RWPE1 (cell line): ENCODE measurements at regions not wholly inside any gene's neighbourhood (a gene's known extent, or its start where the extent isn't known, plus 50 kb on each side); places are given as distances from the start of the nearest gene placed in this dataset.

Source experiments
- CTCF ChIA-PET: fragments of 350-600 bp; sonication (Branson Sonifier 250); formaldehyde crosslinking; extraction: SDS; loops from one replicate; lab custom pipeline; 2021; lab: Yijun Ruan, JAX
- POLR2A ChIA-PET: fragments of 400-600 bp; formaldehyde crosslinking; extraction: SDS; loops from one replicate; lab custom pipeline; 2020; ENCODE audit warnings: antibody characterized with exemption; ENCODE audit not compliant: low non-redundant PET; lab: Yijun Ruan, JAX
- DNase-seq: peaks from one replicate; pipeline ENCODE4 v3.0.0; 2012; ENCODE audit warnings: low spot score
- H3K27ac ChIP-seq: fragments of 450-650 bp; 2 replicates; pipeline ENCODE4 v1.5.1; 2017
- TF ChIP-seq, protein P1 (sequence below): fragments of 450-650 bp; conservative IDR thresholded peaks from 2 replicates; pipeline ENCODE4 v1.5.1; 2017; ENCODE audit warnings: low read depth, mild to moderate bottlenecking

DNA sequence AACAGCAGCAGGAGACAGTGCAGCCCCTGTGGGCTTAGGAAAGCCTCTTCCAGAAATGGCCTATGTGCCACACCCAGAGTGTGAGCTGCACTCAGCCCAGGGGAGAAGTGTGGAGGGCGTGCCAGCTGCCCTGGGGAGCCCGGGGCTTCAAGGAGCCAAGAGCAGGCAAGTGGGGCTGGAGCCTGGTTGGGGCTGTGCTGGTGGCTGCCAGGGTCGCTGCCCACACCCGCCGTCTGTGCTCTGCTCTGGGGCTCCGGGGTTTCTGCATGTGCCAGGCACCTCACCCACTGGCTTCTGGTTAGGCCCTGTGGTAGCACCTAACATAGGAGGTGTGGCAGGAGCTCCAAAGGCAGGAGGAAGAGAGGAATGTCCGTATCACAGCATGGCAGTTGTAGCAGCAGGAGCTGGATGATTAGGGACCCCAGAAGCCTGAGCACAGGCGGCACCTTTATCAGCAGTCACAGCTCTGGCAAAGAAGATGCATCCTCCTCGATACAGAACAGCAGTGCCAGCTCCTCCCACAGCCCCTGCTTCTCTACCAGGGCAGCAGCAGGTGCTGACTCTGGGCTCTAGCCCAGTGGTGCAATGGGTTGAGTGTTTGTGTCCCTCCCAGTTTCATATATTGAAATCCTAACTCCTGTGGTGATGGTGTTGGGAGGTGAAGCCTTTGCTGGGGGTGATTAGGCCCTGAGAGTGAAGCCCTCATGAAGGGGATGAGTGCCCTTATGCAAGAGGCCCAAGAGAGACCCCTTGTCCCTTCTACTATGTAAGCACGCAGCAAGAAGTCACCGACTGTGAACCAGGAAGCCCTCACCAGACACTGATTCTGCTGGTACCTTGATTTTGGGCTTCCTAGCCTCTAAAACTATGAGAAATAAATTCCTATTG, 70.0 kb upstream of the KLF13 start:
- no peak overlapping the region; the same call in 1 of the 2 replicates for H3K27ac ChIP-seq
- ChIA-PET POLR2A (no interaction called here), CTCF (no interaction called here)
- TF ChIP-seq, protein P1, sequence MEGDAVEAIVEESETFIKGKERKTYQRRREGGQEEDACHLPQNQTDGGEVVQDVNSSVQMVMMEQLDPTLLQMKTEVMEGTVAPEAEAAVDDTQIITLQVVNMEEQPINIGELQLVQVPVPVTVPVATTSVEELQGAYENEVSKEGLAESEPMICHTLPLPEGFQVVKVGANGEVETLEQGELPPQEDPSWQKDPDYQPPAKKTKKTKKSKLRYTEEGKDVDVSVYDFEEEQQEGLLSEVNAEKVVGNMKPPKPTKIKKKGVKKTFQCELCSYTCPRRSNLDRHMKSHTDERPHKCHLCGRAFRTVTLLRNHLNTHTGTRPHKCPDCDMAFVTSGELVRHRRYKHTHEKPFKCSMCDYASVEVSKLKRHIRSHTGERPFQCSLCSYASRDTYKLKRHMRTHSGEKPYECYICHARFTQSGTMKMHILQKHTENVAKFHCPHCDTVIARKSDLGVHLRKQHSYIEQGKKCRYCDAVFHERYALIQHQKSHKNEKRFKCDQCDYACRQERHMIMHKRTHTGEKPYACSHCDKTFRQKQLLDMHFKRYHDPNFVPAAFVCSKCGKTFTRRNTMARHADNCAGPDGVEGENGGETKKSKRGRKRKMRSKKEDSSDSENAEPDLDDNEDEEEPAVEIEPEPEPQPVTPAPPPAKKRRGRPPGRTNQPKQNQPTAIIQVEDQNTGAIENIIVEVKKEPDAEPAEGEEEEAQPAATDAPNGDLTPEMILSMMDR: no peak
- DNase-seq: no peak

DNA sequence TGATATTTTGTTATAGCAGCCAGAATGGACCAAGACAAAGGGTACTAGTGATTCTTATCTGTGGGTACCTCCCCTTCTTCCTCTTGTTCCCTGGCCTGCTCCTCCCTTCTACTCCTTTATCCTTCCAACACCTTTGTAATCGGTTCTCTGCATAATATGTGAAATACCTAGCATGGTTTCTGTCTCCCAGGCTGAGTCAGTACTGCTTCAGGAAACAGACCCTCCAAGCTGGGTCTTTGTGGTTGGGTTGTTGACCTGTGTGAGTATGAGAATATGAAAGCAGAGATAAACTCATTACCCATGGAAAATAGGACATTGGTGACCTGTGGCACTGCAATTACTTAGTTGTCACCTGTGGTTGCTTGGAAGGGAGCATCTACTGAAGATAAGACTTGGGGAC, 69.3 kb upstream of the KLF13 start:
- DNase-seq: no peak
- H3K27ac ChIP-seq: no peak overlapping the region
- ChIA-PET POLR2A (no interaction called here), CTCF (no interaction called here)
- TF ChIP-seq, protein P1: no peak

DNA sequence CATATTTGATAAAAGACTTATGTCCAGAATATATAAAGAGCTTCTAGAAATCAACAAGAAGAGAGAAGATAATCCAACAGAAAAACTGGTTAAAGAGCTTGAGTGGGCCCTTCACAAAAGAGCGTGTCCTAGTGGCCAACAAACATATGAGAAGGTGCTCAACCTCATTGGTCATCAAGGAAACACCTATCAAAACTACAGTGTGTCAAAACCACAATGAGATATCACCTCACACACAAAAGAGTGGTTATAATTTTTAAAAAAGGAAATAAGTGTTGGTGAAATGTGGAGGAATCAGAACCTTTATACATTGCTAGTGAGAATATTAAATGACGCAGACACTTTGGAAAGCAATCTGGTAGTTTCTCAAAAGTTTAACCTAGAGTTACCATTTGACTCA, 68.4 kb upstream of the KLF13 start:
- TF ChIP-seq, protein P1: no peak
- no peak for DNase-seq
- no peak overlapping the region for H3K27ac ChIP-seq
- ChIA-PET POLR2A (no interaction called here), CTCF (no interaction called here)

- no peak overlapping the region for H3K27ac ChIP-seq
- CTCF ChIA-PET: interaction anchor here (0.6 kb wide), 1 partner anchor 20 kb away, joined by 3 read pairs; no protein-coding TSS in a partner anchor
- POLR2A ChIA-PET: no interaction called here
- TF ChIP-seq, protein P1: no peak
- no peak for DNase-seq
Observed at GRCh38 chr15:31259562-31260252, 66.9 kb upstream of the KLF13 start.

GRCh38 chr15:31260646-31261265, 65.9 kb upstream of the KLF13 start:
- no peak for DNase-seq
- POLR2A ChIA-PET: no interaction called here
- CTCF ChIA-PET: interaction anchor here (0.7 kb wide), 1 partner anchor 462 kb away, joined by 3 read pairs; no protein-coding TSS in a partner anchor
- H3K27ac ChIP-seq: no peak overlapping the region
- TF ChIP-seq, protein P1: no peak
